SU-DHL-6 (cell line): ENCODE measurements at regions not wholly inside any gene's neighbourhood (a gene's known extent, or its start where the extent isn't known, plus 50 kb on each side); places are given as distances from the start of the nearest gene placed in this dataset.

ENCODE experiments used
- EZH2phosphoT487 ChIP-seq: fragments of 200-600 bp; sonication (generic), shearing (Covaris generic); conservative IDR thresholded peaks from 2 replicates; pipeline ENCODE4 v1.6.1; 2018; ENCODE audit warnings: mild to moderate bottlenecking, antibody characterized with exemption, low read length, moderate library complexity, mixed read lengths
- TF ChIP-seq, protein P1 (sequence below): fragments of 200-600 bp; sonication (generic); IDR thresholded peaks from one replicate; pipeline ENCODE4 v1.5.1; 2017; ENCODE audit warnings: antibody characterized with exemption, mild to moderate bottlenecking, low read length, moderate library complexity; ENCODE audit not compliant: insufficient read depth, poor library complexity, severe bottlenecking

DNA sequence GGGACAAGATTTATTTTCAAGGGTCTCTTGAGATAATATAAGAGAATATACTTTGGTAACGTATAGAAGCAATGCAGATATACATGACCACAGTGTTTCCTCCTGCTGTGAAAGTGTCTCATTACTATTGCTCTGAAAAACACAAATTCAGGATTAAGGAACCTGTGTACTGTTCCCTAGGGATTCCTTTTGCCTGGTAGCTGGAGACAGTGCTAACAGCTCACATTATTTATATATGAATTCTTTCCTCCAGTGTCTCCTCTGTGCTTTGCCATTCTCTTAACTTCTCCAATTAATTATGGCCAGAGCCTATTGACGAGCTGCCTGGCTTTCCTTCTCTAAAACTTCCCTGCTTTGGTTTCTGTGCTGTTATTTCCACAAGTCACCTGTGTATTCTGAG is 235.4 kb downstream of the OTOL1 start:
- TF ChIP-seq, protein P1, sequence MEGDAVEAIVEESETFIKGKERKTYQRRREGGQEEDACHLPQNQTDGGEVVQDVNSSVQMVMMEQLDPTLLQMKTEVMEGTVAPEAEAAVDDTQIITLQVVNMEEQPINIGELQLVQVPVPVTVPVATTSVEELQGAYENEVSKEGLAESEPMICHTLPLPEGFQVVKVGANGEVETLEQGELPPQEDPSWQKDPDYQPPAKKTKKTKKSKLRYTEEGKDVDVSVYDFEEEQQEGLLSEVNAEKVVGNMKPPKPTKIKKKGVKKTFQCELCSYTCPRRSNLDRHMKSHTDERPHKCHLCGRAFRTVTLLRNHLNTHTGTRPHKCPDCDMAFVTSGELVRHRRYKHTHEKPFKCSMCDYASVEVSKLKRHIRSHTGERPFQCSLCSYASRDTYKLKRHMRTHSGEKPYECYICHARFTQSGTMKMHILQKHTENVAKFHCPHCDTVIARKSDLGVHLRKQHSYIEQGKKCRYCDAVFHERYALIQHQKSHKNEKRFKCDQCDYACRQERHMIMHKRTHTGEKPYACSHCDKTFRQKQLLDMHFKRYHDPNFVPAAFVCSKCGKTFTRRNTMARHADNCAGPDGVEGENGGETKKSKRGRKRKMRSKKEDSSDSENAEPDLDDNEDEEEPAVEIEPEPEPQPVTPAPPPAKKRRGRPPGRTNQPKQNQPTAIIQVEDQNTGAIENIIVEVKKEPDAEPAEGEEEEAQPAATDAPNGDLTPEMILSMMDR = no peak
- TF ChIP-seq EZH2phosphoT487 = no peak
